Adipocyte (in vitro differentiated cells): ENCODE measurements at regions not wholly inside any gene's neighbourhood (a gene's known extent, or its start where the extent isn't known, plus 50 kb on each side); places are given as distances from the start of the nearest gene placed in this dataset.

ENCODE experiments used
- DNase-seq: peaks from one replicate; pipeline ENCODE4 v3.0.0-alpha.2; 2015; ENCODE audit warnings: low read depth
- H3K27me3 ChIP-seq: replicated peaks from 2 replicates; pipeline ENCODE4 v1.7.0; 2013; ENCODE audit warnings: mild to moderate bottlenecking, low read length, moderate library complexity; ENCODE audit not compliant: control insufficient read depth, insufficient read depth
- H3K36me3 ChIP-seq: 2 replicates; pipeline ENCODE4 v1.7.0; 2013; ENCODE audit warnings: low read length, mild to moderate bottlenecking, moderate library complexity; ENCODE audit not compliant: control insufficient read depth, insufficient read depth, severe bottlenecking
- H3K4me1 ChIP-seq: 2 replicates; pipeline ENCODE4 v1.7.0; 2013; ENCODE audit warnings: mild to moderate bottlenecking, low read length, moderate library complexity; ENCODE audit not compliant: control insufficient read depth, insufficient read depth
- H3K4me3 ChIP-seq: 2 replicates; pipeline ENCODE4 v1.7.0; 2013; ENCODE audit warnings: mild to moderate bottlenecking, low read length, moderate library complexity
- H3K9ac ChIP-seq: 2 replicates; pipeline ENCODE4 v1.7.0; 2013; ENCODE audit warnings: mild to moderate bottlenecking, low read length, moderate library complexity
- H3K9me3 ChIP-seq: 2 replicates; pipeline ENCODE4 v1.7.0; 2013; ENCODE audit warnings: mild to moderate bottlenecking, low read length, moderate library complexity; ENCODE audit not compliant: control insufficient read depth

DNA sequence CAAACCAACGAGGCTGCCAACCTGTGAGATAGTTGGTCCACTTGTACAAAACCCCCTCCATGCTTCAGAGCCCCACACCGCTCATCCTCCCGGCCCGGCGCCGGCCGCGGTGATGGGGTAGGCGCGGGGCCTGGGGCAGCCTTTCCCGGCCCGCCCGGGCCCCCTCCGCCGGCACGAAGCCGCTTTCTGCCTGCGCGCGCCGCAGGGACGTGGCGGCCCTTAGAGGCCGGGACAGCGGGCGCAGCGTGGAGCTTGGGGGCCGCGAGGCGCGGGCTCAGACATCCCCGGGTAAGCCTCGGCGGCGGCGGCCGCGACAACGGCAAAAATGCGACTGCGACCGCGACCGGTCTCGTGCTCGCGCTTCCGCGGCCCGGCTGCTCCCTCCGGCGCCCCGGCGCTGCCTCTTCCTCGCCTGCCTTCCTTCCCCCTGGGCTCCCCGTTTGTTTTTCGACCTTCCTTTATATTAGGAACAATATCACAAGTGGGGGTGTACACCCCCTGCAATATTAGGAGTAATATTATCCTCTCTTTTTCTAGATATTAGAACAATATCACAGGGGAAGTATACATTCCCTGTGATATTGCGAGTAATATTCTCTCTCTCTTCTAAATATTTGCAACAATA lies 53.9 kb upstream of the CEACAM21 start:
- Histone ChIP-seq H3K4me3 (peak overlapping the region; percentile 33), H3K27me3 (peaks cover 75% of the 10 kb centered on the region)
- DNase-seq, result peak; percentile 6

GRCh38 chr19:41525989-41526388 lies 50.0 kb upstream of the CEACAM21 start:
- no peaks in the 10 kb centered on the region for H3K36me3 ChIP-seq
- no peak overlapping the region for H3K4me3 ChIP-seq

More for the DNA sequence above, 53.9 kb upstream of the CEACAM21 start:
- no peaks in the 10 kb centered on the region for H3K36me3 ChIP-seq
- H3K9me3 ChIP-seq, result no peaks in the 10 kb centered on the region
- no peaks in the 10 kb centered on the region for H3K4me1 ChIP-seq
- no peak overlapping the region for H3K9ac ChIP-seq

More at GRCh38 chr19:41525989-41526388, 50.0 kb upstream of the CEACAM21 start:
- Histone ChIP-seq H3K9ac (no peak overlapping the region), H3K4me1 (peaks cover under 1% of the 10 kb centered on the region), H3K27me3 (peaks cover 69% of the 10 kb centered on the region), H3K9me3 (peaks cover 10% of the 10 kb centered on the region)
- no peak for DNase-seq
